ENCODE measurements at regions not wholly inside any gene's neighbourhood (a gene's known extent, or its start where the extent isn't known, plus 50 kb on each side); places are given as distances from the start of the nearest gene placed in this dataset.
"Not testable (repeated sequence)": the region's sequence is repeated elsewhere in the genome, so short reads cannot be mapped to it uniquely, and the experiment has no call there.

- not testable (repeated sequence) for TF ChIP-seq CTCF (IDR thresholded peaks at IDR 0.05; ENCODE audit: low read depth, low read length); EZH2phosphoT487 (IDR thresholded peaks at IDR 0.05; ENCODE audit: low read depth)
These were observed 2159.8 kb downstream of the TP53TG3F start for GRCh38 chr16:35619176-35619575.

Data from OCI-LY3 (cell line).